ENCODE measurements at regions not wholly inside any gene's neighbourhood (a gene's known extent, or its start where the extent isn't known, plus 50 kb on each side); places are given as distances from the start of the nearest gene placed in this dataset.

DNA sequence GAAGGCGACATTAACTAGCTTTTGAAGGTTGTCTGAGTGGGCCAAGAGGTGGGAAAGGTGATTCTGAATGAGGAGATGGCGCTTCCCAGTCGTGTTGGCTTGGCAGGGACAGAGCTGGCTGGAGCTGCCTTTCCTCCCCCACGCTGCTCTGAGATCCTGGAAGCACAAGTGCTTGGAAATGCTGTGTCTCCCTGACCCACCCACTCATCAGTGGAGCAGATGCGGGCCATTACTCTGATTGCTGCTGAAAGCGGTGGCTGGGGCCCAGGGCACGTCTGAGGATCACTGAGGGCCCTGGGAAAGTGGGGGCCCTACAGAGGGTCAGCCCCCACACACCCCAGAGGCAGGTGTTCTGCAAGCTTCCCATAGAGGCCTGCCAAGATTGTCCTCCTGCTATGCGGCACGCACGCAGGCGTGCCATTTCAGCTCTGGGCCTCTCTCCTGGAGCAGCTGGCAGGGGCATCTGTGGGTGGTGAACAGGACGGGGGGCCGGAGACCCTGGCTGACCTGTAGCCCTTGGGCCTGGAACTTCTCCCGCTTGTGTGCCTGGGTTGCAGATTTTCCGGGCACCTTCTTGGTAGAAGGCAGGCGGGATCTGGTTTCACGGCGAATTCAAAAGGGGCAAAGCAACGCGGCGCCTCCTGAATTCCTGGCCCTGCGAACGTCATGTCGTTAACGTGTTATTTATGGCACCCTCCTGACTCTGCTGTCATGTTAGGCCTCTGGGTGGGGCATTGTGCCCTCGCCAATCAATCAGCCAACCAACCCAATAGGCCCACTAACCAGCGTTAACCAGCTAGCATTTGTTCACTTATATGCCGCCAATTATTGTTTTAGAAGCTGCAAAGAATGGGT is 133.8 kb upstream of the TBX3 start:
- CTCF ChIA-PET = no interaction called here
- peaks cover 11% of the 10 kb centered on the region for H3K9me3 Mint-ChIP-seq (ENCODE audit: low read depth, unreplicated experiment)
- no peak overlapping the region for H3K27ac Mint-ChIP-seq (ENCODE audit: unreplicated experiment)
- no peaks in the 10 kb centered on the region for H3K27me3 Mint-ChIP-seq (ENCODE audit: unreplicated experiment)
- H3K36me3 Mint-ChIP-seq (ENCODE audit: insufficient read depth, unreplicated experiment) = no peaks in the 10 kb centered on the region
- BruUV-seq (replicated peaks) = no TSS peak
- H3K4me3 Mint-ChIP-seq (ENCODE audit: low read depth, unreplicated experiment) = no peak overlapping the region
- DNase-seq = no peak
- H3K4me1 Mint-ChIP-seq (ENCODE audit: low read depth, unreplicated experiment) = no peaks in the 10 kb centered on the region
- intact Hi-C loops (cut with micrococcal nuclease; ENCODE audit: unreplicated experiment) = no loop called here
- TF ChIP-seq, protein P1, sequence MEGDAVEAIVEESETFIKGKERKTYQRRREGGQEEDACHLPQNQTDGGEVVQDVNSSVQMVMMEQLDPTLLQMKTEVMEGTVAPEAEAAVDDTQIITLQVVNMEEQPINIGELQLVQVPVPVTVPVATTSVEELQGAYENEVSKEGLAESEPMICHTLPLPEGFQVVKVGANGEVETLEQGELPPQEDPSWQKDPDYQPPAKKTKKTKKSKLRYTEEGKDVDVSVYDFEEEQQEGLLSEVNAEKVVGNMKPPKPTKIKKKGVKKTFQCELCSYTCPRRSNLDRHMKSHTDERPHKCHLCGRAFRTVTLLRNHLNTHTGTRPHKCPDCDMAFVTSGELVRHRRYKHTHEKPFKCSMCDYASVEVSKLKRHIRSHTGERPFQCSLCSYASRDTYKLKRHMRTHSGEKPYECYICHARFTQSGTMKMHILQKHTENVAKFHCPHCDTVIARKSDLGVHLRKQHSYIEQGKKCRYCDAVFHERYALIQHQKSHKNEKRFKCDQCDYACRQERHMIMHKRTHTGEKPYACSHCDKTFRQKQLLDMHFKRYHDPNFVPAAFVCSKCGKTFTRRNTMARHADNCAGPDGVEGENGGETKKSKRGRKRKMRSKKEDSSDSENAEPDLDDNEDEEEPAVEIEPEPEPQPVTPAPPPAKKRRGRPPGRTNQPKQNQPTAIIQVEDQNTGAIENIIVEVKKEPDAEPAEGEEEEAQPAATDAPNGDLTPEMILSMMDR (IDR thresholded peaks at IDR 0.05; ENCODE audit: unreplicated experiment) = no peak

DNA sequence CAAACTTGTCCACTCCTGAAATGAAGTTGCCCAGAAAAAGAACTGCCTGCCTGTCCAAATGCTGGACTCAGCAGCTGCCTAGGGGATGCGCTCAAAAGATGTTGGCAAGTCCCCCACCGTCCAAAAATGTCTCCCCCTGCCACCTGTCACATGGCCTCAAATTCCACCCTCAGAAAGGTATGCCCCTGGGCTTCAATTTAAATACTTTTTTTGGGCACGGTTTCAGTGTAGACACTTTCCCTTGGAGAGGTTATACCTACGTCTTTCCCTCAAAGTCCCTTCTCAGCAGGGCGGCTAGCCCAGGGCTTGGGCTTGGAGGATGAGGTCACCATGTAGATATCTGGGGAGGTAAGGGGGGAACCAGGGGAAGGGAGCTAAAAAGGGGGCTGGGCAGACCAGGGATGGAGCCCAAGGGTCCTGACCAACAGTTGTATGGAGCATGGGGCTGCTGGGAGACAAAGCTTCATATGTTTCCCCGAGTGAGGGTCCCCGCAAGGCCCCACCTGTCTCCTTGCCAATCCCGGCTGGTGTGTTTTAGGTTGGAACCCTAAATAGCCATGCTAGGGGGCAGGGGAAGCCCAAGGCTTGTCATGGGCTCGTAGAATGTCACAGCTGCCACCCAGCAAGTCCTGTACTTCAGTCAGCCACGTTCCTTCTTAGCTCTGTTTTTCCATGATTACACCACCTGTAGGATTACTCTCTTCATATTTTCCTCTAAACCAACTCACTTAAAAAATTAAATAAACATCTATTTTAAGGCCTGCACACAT is 131.2 kb upstream of the TBX3 start:
- Mint-ChIP-seq H3K27ac (ENCODE audit: unreplicated experiment) (no peak overlapping the region), H3K4me1 (ENCODE audit: low read depth, unreplicated experiment) (no peaks in the 10 kb centered on the region), H3K27me3 (ENCODE audit: unreplicated experiment) (no peaks in the 10 kb centered on the region), H3K9me3 (ENCODE audit: low read depth, unreplicated experiment) (peaks cover 15% of the 10 kb centered on the region), H3K36me3 (ENCODE audit: insufficient read depth, unreplicated experiment) (no peaks in the 10 kb centered on the region), H3K4me3 (ENCODE audit: low read depth, unreplicated experiment) (no peak overlapping the region)
- TF ChIP-seq, protein P1 (IDR thresholded peaks at IDR 0.05; ENCODE audit: unreplicated experiment) = no peak
- BruUV-seq (replicated peaks) = no TSS peak
- intact Hi-C loops (cut with micrococcal nuclease; ENCODE audit: unreplicated experiment) = no loop called here
- CTCF ChIA-PET = no interaction called here
- no peak for DNase-seq

DNA sequence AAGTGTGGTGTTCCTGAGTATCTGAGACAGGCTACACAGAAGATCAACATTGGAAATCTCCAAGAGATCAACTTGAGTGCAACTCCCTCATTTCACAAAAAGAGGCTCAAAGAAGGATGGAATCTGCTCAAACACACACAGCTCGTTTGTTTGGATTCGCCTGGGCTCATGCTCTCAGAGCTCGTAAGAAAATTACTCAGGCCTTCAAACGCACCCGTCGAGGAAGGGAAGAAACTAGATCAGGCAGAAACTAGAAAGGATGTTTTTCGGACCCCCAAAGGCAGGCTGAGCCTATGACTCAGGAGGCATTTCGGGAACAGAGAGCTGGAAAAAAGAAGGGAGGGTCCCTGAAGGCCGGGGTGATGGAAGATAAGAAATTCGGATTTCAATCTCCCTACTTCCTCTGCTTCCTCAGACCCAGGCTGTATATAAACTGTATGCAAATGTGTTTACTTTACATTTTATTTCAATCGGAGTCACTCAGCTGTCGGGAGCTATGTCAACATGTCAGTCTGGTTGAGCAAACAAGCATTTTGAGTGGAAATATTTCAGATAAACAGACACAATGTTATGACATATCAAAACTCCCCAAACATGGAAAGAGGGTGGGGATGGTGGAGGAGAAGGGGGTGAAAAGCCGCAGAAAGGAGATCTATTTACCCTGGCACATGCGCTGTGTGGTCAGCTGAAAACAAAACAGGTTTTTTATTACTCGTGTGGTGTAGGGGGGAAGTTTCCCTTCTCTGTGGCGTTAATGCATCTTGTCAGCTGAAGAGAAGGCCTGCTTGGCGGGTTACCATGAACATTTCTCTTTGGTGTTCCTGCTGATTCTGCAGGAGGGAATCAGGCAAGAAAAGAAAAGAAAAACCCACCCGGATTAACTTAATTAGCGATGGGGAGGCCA is 129.1 kb upstream of the TBX3 start:
- intact Hi-C loops (cut with micrococcal nuclease; ENCODE audit: unreplicated experiment) = no loop called here
- no peaks in the 10 kb centered on the region for H3K36me3 Mint-ChIP-seq (ENCODE audit: insufficient read depth, unreplicated experiment)
- CTCF ChIA-PET = no interaction called here
- BruUV-seq (replicated peaks) = no TSS peak
- H3K4me1 Mint-ChIP-seq (ENCODE audit: low read depth, unreplicated experiment) = no peaks in the 10 kb centered on the region
- no peaks in the 10 kb centered on the region for H3K27me3 Mint-ChIP-seq (ENCODE audit: unreplicated experiment)
- TF ChIP-seq, protein P1 (IDR thresholded peaks at IDR 0.05; ENCODE audit: unreplicated experiment) = no peak
- no peak overlapping the region for H3K4me3 Mint-ChIP-seq (ENCODE audit: low read depth, unreplicated experiment)
- no peak overlapping the region for H3K27ac Mint-ChIP-seq (ENCODE audit: unreplicated experiment)
- peaks cover 21% of the 10 kb centered on the region for H3K9me3 Mint-ChIP-seq (ENCODE audit: low read depth, unreplicated experiment)
- no peak for DNase-seq

DNA sequence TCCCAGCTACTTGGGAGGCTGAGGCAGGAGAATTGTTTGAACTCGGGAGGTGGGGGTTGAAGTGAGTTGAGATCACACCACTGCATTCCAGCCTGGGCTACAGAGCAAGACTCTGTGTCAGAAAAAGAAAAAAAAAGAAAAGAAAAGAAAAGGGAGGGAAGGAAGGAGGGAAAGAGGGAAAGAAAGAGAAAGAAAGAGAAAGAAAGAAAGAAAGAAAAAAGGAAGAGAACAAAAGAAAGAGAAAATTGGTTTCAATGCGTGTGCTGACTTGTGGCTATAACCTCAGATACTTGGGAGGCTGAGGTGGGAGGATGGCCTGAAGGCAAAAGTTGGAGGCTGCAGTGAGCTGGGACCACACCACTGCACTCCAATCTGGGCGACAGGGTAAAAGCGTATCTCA is 128.4 kb upstream of the TBX3 start:
- Mint-ChIP-seq H3K27ac (ENCODE audit: unreplicated experiment) (no peak overlapping the region), H3K4me1 (ENCODE audit: low read depth, unreplicated experiment) (no peaks in the 10 kb centered on the region), H3K36me3 (ENCODE audit: insufficient read depth, unreplicated experiment) (no peaks in the 10 kb centered on the region), H3K9me3 (ENCODE audit: low read depth, unreplicated experiment) (peaks cover 27% of the 10 kb centered on the region), H3K27me3 (ENCODE audit: unreplicated experiment) (no peaks in the 10 kb centered on the region), H3K4me3 (ENCODE audit: low read depth, unreplicated experiment) (no peak overlapping the region)
- no peak for DNase-seq
- no TSS peak for BruUV-seq (replicated peaks)
- CTCF ChIA-PET = no interaction called here
- TF ChIP-seq, protein P1 (IDR thresholded peaks at IDR 0.05; ENCODE audit: unreplicated experiment) = no peak
- intact Hi-C loops (cut with micrococcal nuclease; ENCODE audit: unreplicated experiment) = no loop called here

Measured in Calu3 (cell line).